GM12873 (cell line): ENCODE measurements at regions not wholly inside any gene's neighbourhood (a gene's known extent, or its start where the extent isn't known, plus 50 kb on each side); places are given as distances from the start of the nearest gene placed in this dataset.

Experiments used
- CTCF ChIP-seq: IDR thresholded peaks from 2 replicates; pipeline ENCODE4 v1.5.1; 2012; ENCODE audit warnings: low read depth, mild to moderate bottlenecking, moderate library complexity, low read length, control low read depth; ENCODE audit not compliant: insufficient read depth; ENCODE audit errors: missing control alignments

- TF ChIP-seq CTCF = no peak
Observed at GRCh38 chr17:30588798-30589247, 111.6 kb downstream of the GOSR1 start.

DNA sequence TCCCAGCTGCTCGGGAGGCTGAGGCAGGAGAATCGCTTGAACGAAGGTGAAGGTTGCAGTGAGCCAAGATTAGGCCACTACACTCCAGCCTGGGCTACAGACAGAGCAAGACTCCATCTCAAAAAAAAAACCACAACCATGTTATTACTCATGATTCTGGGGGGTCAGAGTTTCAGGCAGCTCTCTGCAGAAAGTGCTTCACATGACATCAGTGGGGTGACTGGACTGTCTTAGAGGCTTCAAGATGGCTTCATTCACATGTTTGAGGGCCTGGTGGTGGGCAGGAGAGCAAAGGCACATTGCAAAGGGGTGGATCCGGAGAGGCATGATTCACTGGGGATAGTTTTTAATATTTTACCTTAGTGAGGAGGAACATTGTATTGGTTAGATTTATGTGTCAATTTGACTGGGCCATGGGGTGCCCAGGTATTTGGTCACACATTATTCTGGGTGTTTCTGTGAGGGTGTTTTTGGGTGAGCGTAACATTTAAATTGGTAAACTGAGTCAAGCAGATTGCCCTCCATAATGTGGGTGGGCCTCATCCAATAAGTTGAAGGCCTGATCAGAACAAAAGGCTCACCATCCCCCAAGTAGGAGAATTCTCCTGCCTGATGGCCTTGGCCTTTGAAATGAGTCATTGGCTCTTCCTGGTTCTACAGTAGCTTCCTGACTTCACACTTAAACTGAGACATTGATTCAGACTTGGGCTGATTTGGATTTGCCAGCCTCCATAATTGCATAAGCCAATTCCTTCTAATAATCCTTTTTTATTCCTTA lies 109.8 kb downstream of the GOSR1 start:
- no peak for TF ChIP-seq CTCF

GRCh38 chr17:30584810-30585209 lies 107.6 kb downstream of the GOSR1 start:
- TF ChIP-seq CTCF = no peak

GRCh38 chr17:30580916-30581315 lies 103.7 kb downstream of the GOSR1 start:
- TF ChIP-seq CTCF = no peak

DNA sequence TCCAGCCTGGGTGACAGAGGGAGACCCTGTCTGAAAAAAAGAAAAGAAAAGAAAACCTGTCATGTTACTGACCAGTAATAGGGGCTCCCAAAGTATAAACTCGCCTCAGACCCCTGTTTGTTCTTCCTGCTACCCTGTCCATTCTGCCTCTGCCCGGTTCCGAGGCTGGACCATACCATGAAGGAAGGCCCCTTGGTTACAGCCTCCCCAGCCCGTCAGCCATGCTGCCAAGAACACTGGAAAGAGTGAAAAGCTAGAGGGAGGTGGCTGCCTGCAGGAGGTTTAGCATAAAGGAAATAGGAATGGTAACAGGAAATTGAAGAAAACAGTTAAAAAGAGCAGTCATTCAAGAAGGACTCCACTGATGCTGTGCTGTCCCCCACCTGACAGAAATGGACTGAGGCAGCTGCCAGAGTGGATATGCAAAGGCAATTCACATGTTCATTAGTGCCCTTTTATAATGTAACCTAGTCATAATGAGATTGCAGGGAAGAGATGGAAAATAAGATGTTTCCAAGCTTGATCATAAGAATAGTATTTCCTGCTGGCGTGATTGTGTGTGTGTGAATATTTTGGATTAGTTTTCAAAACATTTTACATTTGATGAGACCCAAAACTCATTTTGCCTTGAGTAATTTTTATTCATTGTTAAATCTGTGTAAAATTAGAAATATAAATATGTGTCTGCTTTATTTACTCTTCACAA lies 102.6 kb downstream of the GOSR1 start:
- TF ChIP-seq CTCF = no peak
